Stimulated activated CD8-positive, alpha-beta memory T cell treated with anti-CD3 and anti-CD28 coated beads, Interleukin-2, amount 100 ng/mL, for 48 hours (primary cell): ENCODE measurements at regions not wholly inside any gene's neighbourhood (a gene's known extent, or its start where the extent isn't known, plus 50 kb on each side); places are given as distances from the start of the nearest gene placed in this dataset.
A peak's percentile ranks its signal among the peaks of the same experiment; 100 is the strongest.
"Not testable (repeated sequence)": the region's sequence is repeated elsewhere in the genome, so short reads cannot be mapped to it uniquely, and the experiment has no call there.

Experiments
- DNase-seq, 2 donors: peaks; one replicate each; pipeline ENCODE4 v3.0.0-alpha.2; 2020; ENCODE audit warnings: low read depth in 2 of 2

DNA sequence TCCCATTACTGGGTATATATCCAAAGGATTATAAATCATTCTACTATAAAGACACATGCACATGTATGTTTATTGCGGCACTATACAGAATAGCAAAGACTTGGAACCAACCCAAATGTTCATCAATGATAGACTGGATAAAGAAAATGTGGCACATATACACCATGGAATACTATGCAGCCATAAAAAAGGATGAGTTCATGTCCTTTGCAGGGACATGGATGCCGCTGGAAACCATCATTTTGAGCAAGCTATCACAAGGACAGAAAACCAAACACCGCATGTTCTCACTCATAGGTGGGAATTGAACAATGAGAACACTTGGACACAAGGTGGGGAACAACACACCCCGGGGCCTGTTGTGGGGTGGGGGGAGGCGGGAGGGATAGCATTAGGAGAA is 57.0 kb upstream of the NEUROD1 start:
- not testable (repeated sequence) for DNase-seq

DNA sequence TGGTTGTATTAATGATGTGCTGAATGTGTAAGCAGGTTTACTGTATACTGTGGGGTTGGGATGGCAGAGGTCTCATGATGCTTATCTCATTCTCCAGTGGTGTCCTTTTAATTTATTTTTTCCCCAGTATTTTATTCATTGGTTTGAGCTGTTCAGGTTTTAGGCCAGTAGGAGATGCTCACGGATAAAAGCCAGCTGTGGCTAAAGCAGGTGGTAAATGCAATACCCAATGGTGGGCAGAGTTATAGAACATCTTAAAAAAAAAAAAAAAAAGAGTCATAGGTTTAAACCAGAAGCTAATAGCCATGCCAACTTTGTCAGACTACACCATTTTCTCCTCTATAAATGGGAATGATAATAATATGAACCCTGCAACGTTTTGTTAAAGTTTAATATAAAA is 57.8 kb upstream of the NEUROD1 start:
- no peak for DNase-seq

DNA sequence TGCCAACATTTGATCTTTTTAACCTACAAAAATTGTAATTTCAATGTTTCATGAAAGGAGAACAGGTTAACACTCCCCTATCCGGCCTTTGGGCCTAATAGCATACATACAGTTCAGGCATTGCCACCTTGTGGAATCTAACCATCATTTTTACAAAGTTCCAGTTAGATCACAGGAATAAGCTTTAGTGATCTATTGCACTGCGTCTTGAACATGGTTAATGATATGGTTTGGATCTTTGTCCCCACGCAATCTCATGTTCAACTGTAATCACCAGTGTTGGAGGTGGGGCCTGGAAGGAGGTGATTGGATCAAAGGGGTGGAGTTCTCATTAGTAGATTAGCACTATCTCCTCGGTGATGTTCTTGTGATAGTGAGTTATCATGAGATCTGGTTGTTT is 58.2 kb upstream of the NEUROD1 start:
- DNase-seq, result no peak

DNA sequence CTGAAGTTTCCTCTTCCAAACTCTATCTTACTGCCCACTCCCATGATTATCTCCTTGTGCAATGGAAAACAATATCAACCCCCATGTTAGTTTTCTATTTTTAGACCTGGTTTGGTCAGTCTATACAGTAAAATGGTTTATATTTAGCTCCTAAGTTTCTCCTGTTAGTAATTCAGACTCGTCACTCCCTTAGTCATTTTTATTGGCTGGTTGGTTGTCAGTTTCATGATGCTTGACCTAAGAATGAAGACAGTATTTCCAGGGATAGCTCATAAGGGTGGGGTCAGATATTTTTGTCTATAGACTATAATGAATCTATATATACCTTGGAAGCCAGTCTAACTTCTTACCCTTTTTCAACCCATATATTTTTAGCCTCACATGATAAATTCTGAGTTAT is 61.4 kb upstream of the NEUROD1 start:
- DNase-seq, result no peak

DNA sequence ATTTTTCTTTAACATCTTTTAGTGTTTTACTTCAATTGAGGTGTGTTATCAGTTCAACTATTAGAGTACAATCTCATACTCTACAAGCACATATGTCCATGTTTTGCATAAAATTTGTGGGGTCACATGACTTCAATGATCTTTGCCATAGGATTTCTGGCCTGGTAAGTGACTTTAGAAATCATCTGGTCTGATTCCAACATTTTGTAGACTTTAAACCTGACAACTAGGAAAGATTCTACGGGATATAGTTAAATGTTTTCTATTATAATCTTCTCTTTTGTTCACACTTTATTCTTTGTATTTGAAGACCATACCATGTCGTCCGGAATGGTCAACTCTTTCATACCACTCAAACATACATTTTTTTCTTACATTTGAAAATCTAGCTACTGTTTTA is 62.0 kb upstream of the NEUROD1 start:
- no peak for DNase-seq

DNA sequence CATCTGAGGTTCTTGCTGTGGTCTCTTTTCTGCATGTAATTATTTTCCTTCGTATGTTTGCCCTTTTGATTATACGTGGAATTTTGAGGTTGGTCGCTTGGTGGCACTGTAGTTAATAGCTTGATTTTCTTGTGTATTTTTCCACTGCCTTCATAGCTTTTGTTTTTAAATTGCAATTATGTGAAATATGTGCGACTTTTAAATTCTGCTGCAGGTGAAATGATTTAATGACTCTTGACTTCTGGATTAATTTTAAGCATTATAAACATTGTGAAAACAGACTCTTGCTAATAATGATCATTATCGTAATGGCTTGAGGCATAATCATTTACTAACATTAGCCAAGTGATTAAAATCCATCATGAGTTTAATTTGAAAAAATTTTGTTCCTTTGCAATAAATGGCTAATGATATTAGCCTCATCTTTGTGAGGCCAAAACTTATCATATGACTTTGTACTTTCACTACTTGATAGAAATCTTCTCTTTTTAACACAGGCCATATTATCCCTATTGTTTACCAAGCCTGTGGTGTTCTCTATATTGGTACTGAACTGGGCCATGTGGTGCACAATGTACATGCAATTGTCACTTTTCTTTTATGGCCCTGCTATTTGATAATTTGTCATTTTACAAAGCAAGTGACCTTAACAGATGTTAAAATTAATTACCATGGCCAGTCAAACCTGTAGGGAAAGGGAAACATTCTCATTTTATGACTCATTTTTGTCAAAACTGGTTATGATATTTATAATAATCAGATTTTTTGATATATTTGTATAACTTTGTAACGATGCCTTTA is 62.8 kb upstream of the NEUROD1 start:
- peak in 1 of 2 donors; percentile 0 for DNase-seq

DNA sequence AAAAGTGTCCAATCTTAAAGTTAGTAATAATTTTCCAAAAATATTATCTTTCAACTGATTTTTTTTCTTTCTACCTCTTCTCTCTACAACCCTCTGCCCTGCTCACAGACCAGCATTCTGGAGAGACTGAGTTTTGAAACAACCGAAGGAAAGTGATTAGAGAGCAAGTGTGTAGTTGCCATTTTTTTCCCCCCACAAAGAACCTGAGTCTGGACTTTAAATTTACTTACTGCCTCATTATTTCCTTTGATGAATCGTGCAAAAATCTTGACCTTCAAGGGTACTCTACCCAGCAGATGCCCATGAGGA is 63.4 kb upstream of the NEUROD1 start:
- DNase-seq, result no peak

DNA sequence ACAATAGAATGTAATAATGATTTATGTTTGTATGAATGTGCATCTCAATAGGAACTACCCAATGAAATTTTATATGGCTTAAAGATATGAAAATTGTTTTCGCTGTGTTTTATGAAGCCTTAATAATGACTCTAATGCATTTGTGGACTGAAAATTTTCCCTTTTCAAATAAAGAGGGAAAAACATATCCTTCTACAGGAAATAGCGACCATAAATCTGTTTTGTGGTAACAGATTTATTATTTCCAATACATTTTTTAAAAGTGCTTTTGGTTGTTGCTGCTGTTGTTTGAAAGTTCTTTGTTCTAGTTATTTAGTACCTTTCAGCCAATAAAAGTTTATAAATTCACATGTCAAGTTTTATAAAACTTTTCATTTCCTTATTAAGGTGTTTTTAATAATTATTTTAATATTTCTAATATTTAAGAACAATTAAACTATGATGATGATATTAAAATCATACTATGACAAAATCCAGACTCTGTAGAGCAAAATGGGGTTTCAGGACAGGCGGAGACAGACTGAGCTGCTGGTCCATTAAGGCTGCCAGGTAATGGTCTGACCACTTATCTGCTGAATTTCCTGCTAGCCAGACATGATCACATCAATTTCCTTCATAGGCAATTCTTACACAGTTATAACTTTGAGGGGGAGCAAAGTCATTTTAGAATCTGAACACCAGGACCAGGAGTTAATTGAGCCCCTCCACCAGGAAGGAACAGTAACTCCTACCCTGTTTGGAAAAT is 65.7 kb upstream of the NEUROD1 start:
- no peak for DNase-seq

DNA sequence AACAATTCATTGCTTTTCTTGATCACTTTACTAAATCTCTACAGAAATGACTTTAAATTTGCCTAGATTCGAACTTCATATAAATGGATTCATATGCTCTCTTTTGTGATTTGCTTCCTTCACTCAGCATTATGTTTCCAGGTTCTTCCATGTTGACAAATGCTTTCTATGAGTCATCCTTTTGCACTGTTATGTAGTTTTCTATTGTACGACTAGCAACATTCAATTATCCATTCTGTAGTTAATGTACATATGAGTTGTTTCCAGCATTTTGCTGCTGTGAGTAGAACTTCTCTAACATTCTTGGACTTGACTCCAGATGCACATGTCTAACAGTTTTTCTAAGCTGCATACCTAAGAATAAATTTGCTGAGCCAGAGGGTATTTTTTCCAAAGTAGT is 66.5 kb upstream of the NEUROD1 start:
- no peak for DNase-seq

DNA sequence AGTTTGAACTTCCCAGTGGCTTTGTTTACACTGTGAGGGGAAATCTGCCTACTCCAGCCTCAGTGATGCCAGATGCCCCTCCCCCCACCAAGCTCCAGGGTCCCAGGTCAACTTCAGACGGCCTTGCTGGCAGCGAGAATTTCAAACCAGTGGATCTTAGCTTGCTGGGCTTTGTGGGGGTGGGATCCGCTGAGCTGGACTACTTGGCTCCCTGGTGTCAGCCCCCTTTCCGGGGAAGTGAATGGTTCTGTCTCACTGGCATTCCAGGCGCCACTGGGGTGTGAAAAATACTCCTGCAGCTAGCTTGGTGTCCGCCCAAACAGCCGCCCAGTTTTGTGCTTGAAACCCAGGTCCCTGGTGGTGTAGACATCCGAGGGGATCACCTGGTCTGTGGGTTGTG is 70.0 kb upstream of the NEUROD1 start:
- no peak for DNase-seq

DNA sequence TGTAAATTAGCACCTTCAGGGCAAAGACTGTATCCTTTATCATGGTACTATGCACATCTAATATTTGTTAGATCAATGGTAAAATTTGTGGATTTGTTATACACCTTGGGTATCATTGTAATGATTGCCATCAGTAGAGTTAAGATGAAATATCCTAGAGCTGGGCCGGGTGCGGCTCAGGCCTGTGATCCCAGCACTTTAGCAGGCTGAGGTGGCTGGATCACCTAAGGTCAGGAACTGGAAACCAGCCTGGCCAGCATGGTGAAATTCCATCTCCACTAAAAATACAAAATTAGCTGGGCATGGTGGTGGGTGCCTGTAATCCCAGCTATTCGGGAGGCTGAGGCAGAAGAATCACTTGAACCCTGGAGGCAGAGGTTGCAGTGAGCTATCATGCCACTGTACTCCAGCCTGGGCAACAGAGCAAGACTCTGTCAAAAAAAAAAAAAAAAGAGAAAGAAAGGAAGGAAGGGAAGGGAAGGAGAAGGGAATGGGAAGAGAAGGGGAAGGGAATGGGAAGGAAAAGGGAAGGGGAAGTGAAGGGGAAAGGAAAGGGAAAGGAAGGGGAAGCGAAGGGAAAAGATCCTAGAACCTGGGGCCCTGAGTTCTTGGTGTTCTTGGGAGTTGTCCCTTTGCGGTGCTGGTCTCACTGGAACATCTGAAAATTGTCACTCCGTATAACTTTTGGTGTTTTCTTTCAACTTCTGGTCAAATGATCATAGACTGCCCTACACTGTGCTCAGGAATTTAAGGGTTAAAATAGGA is 71.1 kb upstream of the NEUROD1 start:
- no peak for DNase-seq

DNA sequence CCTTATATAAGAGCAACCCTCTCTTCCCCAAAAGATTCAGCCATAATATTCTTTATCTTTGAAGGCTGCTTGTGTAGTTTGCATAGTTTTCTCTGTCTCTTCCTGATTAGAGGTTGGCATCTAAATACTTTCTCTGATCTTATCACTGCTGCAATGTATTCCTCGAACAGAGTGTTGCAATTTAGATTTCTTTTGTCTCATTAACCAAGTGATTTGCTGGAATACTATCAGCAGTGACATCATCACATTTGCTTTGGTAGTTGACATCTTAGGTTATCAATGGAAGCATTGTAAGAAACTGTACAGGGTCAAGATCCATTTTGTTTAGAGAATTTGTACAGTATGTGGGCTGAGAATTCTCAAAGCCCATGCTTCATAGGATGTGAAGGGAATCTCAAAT is 72.0 kb upstream of the NEUROD1 start:
- DNase-seq, result no peak

DNA sequence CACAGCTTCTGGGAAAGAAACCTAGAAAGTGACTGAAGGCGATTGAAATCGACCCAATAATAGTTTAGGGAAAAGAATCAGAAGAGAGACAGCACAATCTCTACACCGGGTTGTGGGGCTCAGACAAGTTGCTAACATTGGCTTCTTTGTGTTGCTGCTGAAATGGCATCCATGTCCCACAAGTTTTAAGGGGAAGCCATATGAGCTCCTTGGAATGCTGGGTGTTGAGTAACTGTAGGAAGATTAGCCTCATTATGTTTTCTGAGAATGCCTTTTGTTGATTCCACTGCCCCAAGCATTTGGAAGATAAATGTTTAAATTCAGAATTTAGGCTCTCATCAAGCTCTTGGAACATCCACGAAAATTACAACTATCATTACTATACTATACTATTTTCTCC is 73.4 kb upstream of the NEUROD1 start:
- DNase-seq, result no peak

DNA sequence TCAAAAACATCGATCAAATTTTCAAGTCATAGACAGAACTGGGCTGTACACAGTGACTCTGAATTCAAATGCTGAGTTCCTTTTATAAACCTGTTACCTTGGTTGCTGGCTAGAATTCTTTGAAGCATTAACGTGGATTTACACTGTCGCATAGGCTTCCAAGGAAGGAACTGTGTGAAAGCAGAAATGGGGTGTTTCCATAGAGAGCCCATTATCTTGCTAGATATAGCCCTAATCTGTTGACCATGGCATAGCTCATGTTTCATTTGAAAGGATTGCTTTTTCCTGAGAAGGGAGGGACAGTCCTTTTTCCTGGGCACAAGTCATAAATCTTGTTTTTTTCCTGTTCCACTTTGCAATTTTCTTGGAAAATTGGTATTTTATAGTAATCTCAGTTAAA is 73.8 kb upstream of the NEUROD1 start:
- DNase-seq, result no peak

DNA sequence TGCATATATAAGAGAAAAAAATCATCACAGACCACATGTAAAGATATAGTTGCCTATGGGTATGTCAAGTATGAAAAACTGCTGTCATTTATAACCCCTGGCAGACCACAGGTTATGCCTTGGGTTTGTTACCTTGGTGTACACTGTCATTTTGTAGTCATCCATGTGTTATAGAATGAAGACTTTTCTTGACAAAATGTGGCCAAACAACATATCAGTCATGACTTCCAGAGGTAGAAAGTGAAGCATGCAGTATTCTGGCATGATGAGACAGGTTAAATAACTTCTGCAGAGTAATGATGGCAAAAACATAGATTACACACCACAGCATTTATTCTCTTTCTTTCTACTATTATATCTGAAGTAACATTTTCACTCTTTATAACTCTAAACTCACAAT is 74.9 kb upstream of the NEUROD1 start:
- no peak for DNase-seq

DNA sequence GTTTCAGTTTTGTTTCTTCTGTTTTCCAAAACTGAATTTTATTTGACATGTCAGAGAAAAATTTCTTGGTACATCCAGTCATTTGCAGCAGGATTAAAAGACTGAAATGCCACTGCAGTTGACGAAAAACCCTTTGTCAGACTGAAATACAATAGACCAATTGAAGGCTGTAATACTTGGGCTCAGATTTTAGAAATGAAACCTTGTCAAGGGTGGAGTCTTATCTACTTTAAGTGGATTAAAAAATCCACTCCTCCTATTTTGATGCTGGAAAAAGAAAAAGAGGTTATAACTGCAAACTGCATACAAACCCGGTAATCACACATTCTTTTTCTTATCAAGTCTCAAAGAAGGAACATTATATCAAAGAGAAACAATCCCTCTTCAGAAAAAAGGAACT is 80.2 kb upstream of the NEUROD1 start:
- no peak for DNase-seq

DNA sequence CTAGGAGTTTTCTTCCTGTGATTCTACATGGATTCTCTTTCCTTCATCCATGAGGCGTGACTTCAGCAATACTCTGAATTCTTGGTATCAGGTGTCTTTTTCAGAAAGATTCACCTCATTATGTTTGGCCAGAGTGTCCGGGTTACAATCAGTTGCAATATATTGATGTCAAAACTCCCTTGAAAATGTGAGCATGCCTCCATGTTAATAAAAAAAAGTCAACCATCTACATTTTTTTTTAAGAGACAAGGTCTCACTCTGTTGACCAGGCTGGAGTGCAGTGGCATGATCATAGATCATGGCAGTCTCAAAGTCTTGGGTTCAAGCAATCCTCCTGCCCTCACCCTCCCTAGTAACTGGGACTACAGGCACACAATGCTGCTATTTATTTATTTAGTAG is 80.9 kb upstream of the NEUROD1 start:
- no peak for DNase-seq

DNA sequence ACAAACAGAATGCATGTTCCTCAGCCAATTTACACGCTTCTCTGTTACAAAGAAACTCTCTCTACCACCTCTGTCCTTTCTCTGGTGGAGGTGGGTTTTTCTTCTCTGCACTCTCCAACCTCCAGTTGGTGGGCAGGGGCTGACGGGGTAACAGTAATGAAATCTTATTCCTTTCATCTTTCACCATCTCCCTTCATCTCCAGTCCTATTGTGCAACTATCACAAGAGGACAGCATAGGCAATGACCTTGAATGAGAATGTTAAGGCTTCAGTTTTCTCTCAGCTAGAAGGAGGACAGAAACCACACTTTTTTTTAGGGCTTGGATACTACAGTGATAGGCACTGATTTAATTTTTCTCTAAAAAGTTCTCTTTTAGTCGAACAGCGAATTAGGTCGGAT is 81.7 kb upstream of the NEUROD1 start:
- no peak for DNase-seq

DNA sequence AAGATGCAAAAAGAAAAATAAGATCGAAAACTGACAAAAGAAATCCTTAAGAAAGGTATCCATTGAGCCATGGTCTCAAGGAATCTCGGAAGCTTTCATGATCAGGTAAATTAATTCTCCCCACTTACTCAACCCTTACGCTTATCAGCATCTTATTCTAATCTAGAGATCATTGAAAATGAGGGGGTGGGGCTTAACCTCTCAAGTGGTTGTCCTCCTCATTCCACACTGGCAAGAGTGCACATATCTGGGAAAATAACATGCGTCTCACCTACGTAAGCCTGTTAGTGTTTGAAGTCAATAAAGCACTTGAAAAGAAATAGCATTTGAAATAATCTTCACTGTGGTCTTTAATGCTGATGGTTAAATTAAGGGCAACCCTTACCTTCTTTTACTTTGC is 82.5 kb upstream of the NEUROD1 start:
- DNase-seq, result no peak

DNA sequence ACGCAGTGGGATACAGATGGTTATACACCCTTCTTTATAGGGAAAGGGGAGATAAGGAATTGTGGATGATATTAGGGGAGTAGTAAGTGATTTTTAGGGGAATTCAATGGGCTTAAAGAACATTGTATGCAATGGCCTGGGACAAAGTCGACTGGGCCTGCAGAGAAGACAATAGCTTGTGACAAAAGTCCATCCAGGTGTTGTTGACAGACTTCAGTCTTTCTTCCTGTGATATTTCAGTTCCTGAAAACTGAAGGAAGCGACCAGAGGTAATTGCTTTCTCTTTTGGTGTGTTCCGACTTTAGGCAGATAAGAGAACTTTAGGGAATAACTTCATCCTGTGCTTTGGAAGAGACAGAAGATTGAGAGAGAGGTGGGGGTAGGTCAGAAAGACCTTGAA is 83.1 kb upstream of the NEUROD1 start:
- no peak for DNase-seq

DNA sequence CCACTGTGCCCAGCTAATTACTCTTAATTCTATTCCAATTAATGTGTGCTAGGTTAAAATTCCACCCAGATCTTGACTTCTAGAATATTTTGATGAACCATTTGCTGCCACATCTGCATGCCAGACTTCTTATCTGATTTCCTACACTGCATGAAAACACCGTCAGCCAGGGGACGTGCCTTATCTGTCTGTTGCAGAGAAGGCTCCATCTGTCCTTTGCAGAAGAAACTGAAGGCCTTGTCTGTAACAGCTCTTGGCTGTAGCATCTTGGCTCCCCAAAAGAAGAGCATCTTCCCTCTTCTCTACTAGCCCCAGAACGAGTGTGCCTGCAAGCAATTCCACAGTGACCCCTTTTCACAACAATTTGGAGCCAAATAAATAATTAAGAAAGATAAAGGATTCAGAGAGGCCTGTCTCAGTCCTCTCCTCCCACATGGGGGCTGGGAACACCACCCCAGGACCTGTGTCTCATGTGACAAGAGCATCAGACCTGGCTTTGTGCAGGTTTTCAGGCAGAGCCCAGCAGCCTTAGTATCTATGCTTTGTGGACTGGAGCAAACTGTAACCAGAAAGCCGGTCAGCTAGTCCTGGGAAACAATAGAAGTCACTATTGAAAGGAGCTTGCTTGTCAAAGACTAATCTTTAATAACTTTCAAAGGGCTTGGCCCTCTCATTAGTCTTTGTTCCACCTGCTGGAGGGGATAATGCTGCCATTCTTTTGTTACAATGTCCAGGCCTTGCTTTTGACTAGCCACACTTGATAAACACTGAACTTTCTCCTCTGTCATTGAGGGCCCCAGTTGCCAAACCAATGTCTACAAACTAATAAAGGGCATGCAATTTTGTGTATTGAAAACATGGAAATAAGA is 84.0 kb upstream of the NEUROD1 start:
- DNase-seq, result no peak

DNA sequence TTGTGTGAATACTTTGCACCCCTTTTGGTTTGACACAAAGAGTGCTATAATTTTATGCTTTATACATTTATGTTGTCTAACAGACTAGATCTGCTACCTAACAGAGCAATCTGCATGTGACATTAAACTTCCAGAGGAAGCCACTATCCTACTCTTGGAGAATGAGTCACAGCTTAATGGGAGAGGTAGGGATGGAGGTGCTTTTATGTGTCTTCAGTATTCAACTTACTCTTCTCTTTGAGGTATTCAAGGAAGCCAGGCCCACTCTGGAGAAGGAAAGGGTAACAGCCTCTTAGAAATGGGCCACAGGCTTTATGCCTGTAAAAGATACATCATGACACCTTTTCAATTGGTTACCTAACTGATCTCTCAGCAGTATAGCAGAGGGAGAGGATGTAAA is 85.8 kb upstream of the NEUROD1 start:
- DNase-seq, result no peak
